Stimulated activated CD8-positive, alpha-beta memory T cell treated with anti-CD3 and anti-CD28 coated beads, Interleukin-2, amount 100 ng/mL, for 1 hour (primary cell): ENCODE measurements at regions not wholly inside any gene's neighbourhood (a gene's known extent, or its start where the extent isn't known, plus 50 kb on each side); places are given as distances from the start of the nearest gene placed in this dataset.
"Not testable (repeated sequence)": the region's sequence is repeated elsewhere in the genome, so short reads cannot be mapped to it uniquely, and the experiment has no call there.

Source experiments
- DNase-seq, 2 donors: peaks; one replicate each; pipeline ENCODE4 v3.0.0-alpha.2; 2020; ENCODE audit warnings: low read depth in 2 of 2

- DNase-seq = not testable (repeated sequence)
Observed at GRCh38 chr2:87075054-87075790, 53.6 kb upstream of the PLGLB1 start.

- DNase-seq = peak in 1 of 2 donors; percentile 19
Observed at GRCh38 chr2:87075791-87076252, 54.2 kb upstream of the PLGLB1 start.

- peak; percentile 72 to 87 for DNase-seq
Observed at GRCh38 chr2:87076253-87077123, 54.8 kb upstream of the PLGLB1 start.

- DNase-seq = not testable (repeated sequence)
Observed at GRCh38 chr2:87077124-87077446, 55.4 kb upstream of the PLGLB1 start.

- DNase-seq = not testable (repeated sequence)
Observed at GRCh38 chr2:87081727-87082126, 60.1 kb upstream of the PLGLB1 start.

GRCh38 chr2:87088079-87088478, 66.4 kb upstream of the PLGLB1 start:
- not testable (repeated sequence) for DNase-seq

- DNase-seq = not testable (repeated sequence)
Observed at GRCh38 chr2:87089401-87089800, 67.8 kb upstream of the PLGLB1 start.

- not testable (repeated sequence) for DNase-seq
Observed at GRCh38 chr2:87093252-87093651, 71.6 kb upstream of the PLGLB1 start.

- not testable (repeated sequence) for DNase-seq
Observed at GRCh38 chr2:87093937-87094529, 72.4 kb upstream of the PLGLB1 start.

GRCh38 chr2:87095804-87096203, 74.2 kb upstream of the PLGLB1 start:
- not testable (repeated sequence) for DNase-seq

GRCh38 chr2:87128761-87129553, 107.3 kb upstream of the PLGLB1 start:
- not testable (repeated sequence) for DNase-seq

- DNase-seq = not testable (repeated sequence)
Observed at GRCh38 chr2:87132577-87132976, 110.9 kb upstream of the PLGLB1 start.

- DNase-seq = not testable (repeated sequence)
Observed at GRCh38 chr2:87151835-87152493, 130.3 kb upstream of the PLGLB1 start.

GRCh38 chr2:87174454-87174853, 152.8 kb upstream of the PLGLB1 start:
- not testable (repeated sequence) for DNase-seq

- not testable (repeated sequence) for DNase-seq
Observed at GRCh38 chr2:87183373-87183772, 161.7 kb upstream of the PLGLB1 start.

- not testable (repeated sequence) for DNase-seq
Observed at GRCh38 chr2:87184260-87184659, 162.6 kb upstream of the PLGLB1 start.

- not testable (repeated sequence) for DNase-seq
Observed at GRCh38 chr2:87189214-87189613, 167.6 kb upstream of the PLGLB1 start.

- DNase-seq = not testable (repeated sequence)
Observed at GRCh38 chr2:87193336-87193735, 171.7 kb upstream of the PLGLB1 start.

GRCh38 chr2:87194254-87194999, 172.8 kb upstream of the PLGLB1 start:
- not testable (repeated sequence) for DNase-seq
